Fibroblast of the aortic adventitia (primary cell): ENCODE measurements at regions not wholly inside any gene's neighbourhood (a gene's known extent, or its start where the extent isn't known, plus 50 kb on each side); places are given as distances from the start of the nearest gene placed in this dataset.
"Not testable (repeated sequence)": the region's sequence is repeated elsewhere in the genome, so short reads cannot be mapped to it uniquely, and the experiment has no call there.

ENCODE experiments used
- DNase-seq: peaks from one replicate; pipeline ENCODE4 v3.0.0-alpha.2; 2010; ENCODE audit warnings: low read depth
- H3K4me3 ChIP-seq: 2 replicates; pipeline ENCODE4 v1.5.1; 2011; ENCODE audit warnings: low read depth, mild to moderate bottlenecking, control low read depth, low read length, moderate library complexity
- TF ChIP-seq, protein P1 (sequence below): IDR thresholded peaks from 2 replicates; pipeline ENCODE4 v1.5.1; 2011; ENCODE audit warnings: mild to moderate bottlenecking, low read length, control low read depth, inconsistent platforms; ENCODE audit not compliant: insufficient read depth

- H3K4me3 ChIP-seq, result no peak overlapping the region
- TF ChIP-seq, protein P1, sequence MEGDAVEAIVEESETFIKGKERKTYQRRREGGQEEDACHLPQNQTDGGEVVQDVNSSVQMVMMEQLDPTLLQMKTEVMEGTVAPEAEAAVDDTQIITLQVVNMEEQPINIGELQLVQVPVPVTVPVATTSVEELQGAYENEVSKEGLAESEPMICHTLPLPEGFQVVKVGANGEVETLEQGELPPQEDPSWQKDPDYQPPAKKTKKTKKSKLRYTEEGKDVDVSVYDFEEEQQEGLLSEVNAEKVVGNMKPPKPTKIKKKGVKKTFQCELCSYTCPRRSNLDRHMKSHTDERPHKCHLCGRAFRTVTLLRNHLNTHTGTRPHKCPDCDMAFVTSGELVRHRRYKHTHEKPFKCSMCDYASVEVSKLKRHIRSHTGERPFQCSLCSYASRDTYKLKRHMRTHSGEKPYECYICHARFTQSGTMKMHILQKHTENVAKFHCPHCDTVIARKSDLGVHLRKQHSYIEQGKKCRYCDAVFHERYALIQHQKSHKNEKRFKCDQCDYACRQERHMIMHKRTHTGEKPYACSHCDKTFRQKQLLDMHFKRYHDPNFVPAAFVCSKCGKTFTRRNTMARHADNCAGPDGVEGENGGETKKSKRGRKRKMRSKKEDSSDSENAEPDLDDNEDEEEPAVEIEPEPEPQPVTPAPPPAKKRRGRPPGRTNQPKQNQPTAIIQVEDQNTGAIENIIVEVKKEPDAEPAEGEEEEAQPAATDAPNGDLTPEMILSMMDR, result no peak
- DNase-seq, result no peak
These were observed 215.7 kb downstream of the TMA16 start for GRCh38 chr4:163710158-163710557.

DNA sequence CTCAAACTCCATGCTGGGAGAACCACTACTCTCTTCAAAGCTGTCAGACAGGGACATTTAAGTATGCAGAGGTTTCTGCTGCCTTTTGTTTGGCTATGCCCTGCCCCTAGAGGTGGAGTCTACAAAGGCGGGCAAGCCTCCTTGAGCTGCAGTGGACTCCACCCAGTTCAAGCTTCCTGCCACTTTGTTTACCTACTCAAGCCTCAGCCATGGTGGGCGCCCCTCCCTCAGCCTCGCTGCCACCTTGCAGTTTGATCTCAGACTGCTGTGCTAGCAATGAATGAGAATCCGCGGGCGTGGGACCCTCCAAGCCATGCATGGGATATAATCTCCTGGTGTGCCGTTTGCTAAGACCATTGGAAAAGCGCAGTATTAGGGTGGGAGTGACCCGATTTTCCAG lies 230.0 kb downstream of the TMA16 start:
- DNase-seq, H3K4me3 ChIP-seq: not testable (repeated sequence)

DNA sequence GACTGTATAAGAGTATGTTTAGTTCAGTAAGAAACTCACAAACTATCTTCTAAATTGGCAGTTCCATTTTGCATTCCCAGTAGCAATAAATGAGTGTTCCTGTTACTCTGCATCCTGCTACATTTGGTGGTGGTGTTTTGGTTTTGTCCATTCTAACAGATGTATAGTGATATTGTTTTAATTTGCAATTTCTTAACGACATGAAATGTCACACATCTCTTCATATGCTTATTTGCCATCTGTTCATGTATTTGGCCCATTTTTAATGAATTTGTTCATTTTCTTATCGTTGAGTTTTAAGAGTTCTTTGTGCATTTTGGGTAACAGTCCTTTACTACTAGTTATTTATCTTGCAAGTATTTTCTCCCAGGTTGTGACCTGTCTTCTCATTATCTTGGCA lies 232.2 kb downstream of the TMA16 start:
- H3K4me3 ChIP-seq, result no peak overlapping the region
- TF ChIP-seq, protein P1, result no peak
- DNase-seq, result no peak

DNA sequence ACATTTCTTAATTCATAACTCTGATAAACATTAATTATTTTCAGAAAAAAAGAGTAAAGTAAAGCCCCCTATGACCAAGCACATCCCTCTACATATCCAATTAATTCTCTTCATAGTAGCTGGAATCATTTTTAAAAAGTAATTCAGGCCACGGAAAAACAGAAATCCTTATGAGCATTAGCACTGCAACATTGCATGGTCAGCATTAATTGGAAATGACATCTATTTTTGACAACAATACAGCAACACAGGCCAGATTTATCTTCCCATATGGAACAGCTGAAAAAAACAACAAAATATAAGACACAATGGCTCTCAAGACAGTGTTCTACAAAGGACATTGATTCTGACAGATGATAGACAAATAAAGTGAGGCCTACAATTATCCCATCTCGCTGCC lies 236.6 kb downstream of the TMA16 start:
- no peak for DNase-seq

DNA sequence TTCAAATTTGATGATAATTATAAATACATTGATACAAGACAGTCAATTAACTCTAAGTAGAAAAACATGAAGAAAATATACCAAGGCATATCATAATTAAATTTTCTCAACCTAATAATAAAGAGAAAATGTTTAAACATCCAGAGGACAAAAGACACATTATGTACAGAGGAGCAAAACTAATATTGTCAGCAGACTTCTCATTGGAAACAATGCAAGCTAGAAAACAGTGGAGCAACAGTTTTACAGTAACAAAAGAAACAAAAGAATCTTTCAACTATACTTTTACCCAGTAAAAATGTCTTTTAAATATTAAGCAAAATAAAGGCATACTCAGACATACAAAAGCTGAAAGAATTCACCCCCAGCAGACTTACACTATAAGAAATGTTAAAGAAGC lies 238.0 kb downstream of the TMA16 start:
- TF ChIP-seq, protein P1, result no peak
- no peak for DNase-seq
- H3K4me3 ChIP-seq, result no peak overlapping the region

More for the DNA sequence above, 236.6 kb downstream of the TMA16 start:
- no peak overlapping the region for H3K4me3 ChIP-seq
- TF ChIP-seq, protein P1, result no peak

- no peak overlapping the region for H3K4me3 ChIP-seq
- TF ChIP-seq, protein P1, result no peak
- no peak for DNase-seq
These were observed 242.4 kb downstream of the TMA16 start for GRCh38 chr4:163736876-163737275.

DNA sequence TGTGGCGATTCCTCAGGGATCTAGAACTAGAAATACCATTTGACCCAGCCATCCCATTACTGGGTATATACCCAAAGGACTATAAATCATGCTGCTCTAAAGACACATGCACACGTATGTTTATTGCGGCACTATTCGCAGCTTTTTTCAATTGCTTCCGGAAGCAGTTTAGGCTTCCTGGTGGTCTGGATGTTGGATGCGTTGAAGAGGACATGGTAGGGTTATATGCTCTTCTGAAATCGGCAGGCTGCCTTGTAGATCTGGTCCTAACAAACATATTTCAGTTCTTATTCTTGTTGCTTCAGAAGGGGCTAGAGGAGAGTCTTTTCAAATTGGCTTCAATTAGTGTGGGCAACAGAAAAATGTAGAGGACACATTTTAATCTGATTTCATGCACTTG lies 243.4 kb downstream of the TMA16 start:
- DNase-seq, H3K4me3 ChIP-seq: not testable (repeated sequence)

DNA sequence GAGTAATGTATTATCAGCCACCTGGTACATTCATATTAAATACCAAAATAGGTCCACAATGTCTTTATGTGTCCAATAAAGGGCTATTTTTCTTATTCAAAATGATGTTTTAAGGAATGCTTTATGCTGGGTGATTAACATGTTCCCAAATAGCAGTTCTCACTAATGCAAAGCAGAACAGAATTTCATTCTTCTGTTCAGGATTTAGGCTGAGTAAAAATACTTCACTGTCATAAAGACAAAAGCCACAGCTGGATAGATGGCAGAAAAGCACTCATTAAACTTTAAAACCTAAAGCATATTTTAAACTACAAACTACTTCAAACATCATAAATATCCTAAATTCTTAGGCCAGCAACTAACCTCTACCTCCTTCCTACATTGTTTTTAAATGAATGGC lies 244.0 kb downstream of the TMA16 start:
- no peak overlapping the region for H3K4me3 ChIP-seq
- TF ChIP-seq, protein P1, result no peak
- DNase-seq, result no peak
